HEK293 (cell line): ENCODE measurements at regions not wholly inside any gene's neighbourhood (a gene's known extent, or its start where the extent isn't known, plus 50 kb on each side); places are given as distances from the start of the nearest gene placed in this dataset.

Experiments used
- CTCF ChIA-PET: fragments of 350-600 bp; formaldehyde crosslinking; extraction: SDS; loops from one replicate; lab custom pipeline; 2021; ENCODE audit warnings: antibody characterized with exemption; lab: Yijun Ruan, JAX
- POLR2A ChIA-PET: fragments of 300-600 bp; formaldehyde crosslinking; extraction: SDS; loops from one replicate; lab custom pipeline; 2020; ENCODE audit warnings: antibody characterized with exemption, inconsistent platforms; lab: Yijun Ruan, JAX
- H3K27ac ChIP-seq: fragments of 200-500 bp; sonication (Bioruptor generic); 2 replicates; pipeline ENCODE4 v1.5.1; 2014; ENCODE audit warnings: low read depth, low read length, control low read depth, inconsistent platforms; ENCODE audit errors: extremely low read depth
- H3K36me3 ChIP-seq, 2 experiments: fragments of 200-500 bp in 1 of 2; sonication (Bioruptor generic) in 1 of 2; 1 replicate in 1 of 2; 2 replicates in 1 of 2; pipeline ENCODE4 v1.5.1; 2014 to 2017; ENCODE audit warnings: inconsistent platforms in 2 of 2, low read length in 2 of 2; ENCODE audit not compliant: control insufficient read depth in 2 of 2, insufficient read depth in 1 of 2
- H3K4me1 ChIP-seq: fragments of 200-500 bp; sonication (Bioruptor generic); 2 replicates; pipeline ENCODE4 v1.5.1; 2014; ENCODE audit warnings: mild to moderate bottlenecking, low read length, inconsistent platforms; ENCODE audit not compliant: control insufficient read depth, insufficient read depth
- H3K4me3 ChIP-seq: 2 replicates; pipeline ENCODE4 v1.5.1; 2011; ENCODE audit warnings: low read depth, mild to moderate bottlenecking, control low read depth, low read length, moderate library complexity
- H3K9me3 ChIP-seq: fragments of 200-500 bp; sonication (Bioruptor generic); 2 replicates; pipeline ENCODE4 v1.5.1; 2014; ENCODE audit warnings: low read depth, low read length, inconsistent platforms; ENCODE audit not compliant: control insufficient read depth, insufficient read depth
- EGR2 ChIP-seq: fragments of 450-650 bp; formaldehyde crosslinking; IDR thresholded peaks from 2 replicates; pipeline ENCODE4 v1.5.1; 2016; ENCODE audit warnings: low read depth, missing biosample characterization, missing genetic modification characterization
- GLI2 ChIP-seq: fragments of 450-650 bp; formaldehyde crosslinking; IDR thresholded peaks from 2 replicates; pipeline ENCODE4; 2017; ENCODE audit warnings: missing biosample characterization, missing genetic modification characterization, low read depth, borderline replicate concordance
- GLIS1 ChIP-seq: fragments of 450-650 bp; formaldehyde crosslinking; IDR thresholded peaks from 2 replicates; pipeline ENCODE4 v1.5.1; 2016; ENCODE audit warnings: missing biosample characterization, missing genetic modification characterization
- KLF17 ChIP-seq: fragments of 450-650 bp; formaldehyde crosslinking; IDR thresholded peaks from 2 replicates; pipeline ENCODE4 v1.5.1; 2016; ENCODE audit warnings: missing biosample characterization, missing genetic modification characterization
- PRDM4 ChIP-seq: fragments of 450-650 bp; formaldehyde crosslinking; IDR thresholded peaks from 2 replicates; pipeline ENCODE4 v1.5.1; 2017; ENCODE audit warnings: missing biosample characterization, missing genetic modification characterization
- PRDM6 ChIP-seq: fragments of 450-650 bp; formaldehyde crosslinking; IDR thresholded peaks from 2 replicates; pipeline ENCODE4 v1.5.1; 2017; ENCODE audit warnings: missing biosample characterization, missing genetic modification characterization
- SCRT1 ChIP-seq: fragments of 450-650 bp; formaldehyde crosslinking; IDR thresholded peaks from 2 replicates; pipeline ENCODE4 v1.5.1; 2016; ENCODE audit warnings: missing biosample characterization, missing genetic modification characterization, borderline replicate concordance
- ZNF19 ChIP-seq: fragments of 450-650 bp; formaldehyde crosslinking; IDR thresholded peaks from 2 replicates; pipeline ENCODE4; 2016; ENCODE audit warnings: missing biosample characterization, missing genetic modification characterization, low read depth
- ZNF2 ChIP-seq: fragments of 450-650 bp; formaldehyde crosslinking; IDR thresholded peaks from 2 replicates; pipeline ENCODE4 v1.5.1; 2016; ENCODE audit warnings: missing biosample characterization, missing genetic modification characterization
- ZNF214 ChIP-seq: fragments of 450-650 bp; formaldehyde crosslinking; IDR thresholded peaks from 2 replicates; pipeline ENCODE4 v1.5.1; 2017; ENCODE audit warnings: missing biosample characterization, mild to moderate bottlenecking, missing genetic modification characterization, borderline replicate concordance
- ZNF23 ChIP-seq: fragments of 450-650 bp; formaldehyde crosslinking; IDR thresholded peaks from 2 replicates; pipeline ENCODE4 v1.5.1; 2016; ENCODE audit warnings: missing biosample characterization, missing genetic modification characterization, borderline replicate concordance
- ZNF239 ChIP-seq: fragments of 450-650 bp; formaldehyde crosslinking; IDR thresholded peaks from 2 replicates; pipeline ENCODE4 v1.5.1; 2016; ENCODE audit warnings: missing biosample characterization, missing genetic modification characterization
- ZNF248 ChIP-seq: fragments of 450-650 bp; formaldehyde crosslinking; IDR thresholded peaks from 2 replicates; pipeline ENCODE4 v1.5.1; 2017; ENCODE audit warnings: missing biosample characterization, missing genetic modification characterization
- ZNF37A ChIP-seq: fragments of 450-650 bp; IDR thresholded peaks from 2 replicates; pipeline ENCODE4 v1.5.1; 2018; ENCODE audit warnings: missing biosample characterization, missing genetic modification characterization
- ZNF394 ChIP-seq: fragments of 450-650 bp; formaldehyde crosslinking; IDR thresholded peaks from 2 replicates; pipeline ENCODE4 v1.5.1; 2016; ENCODE audit warnings: missing biosample characterization, missing genetic modification characterization, mild to moderate bottlenecking, moderate library complexity, borderline replicate concordance
- ZNF48 ChIP-seq: fragments of 450-650 bp; formaldehyde crosslinking; IDR thresholded peaks from 2 replicates; pipeline ENCODE4 v1.5.1; 2016; ENCODE audit warnings: missing biosample characterization, missing genetic modification characterization
- ZNF548 ChIP-seq: fragments of 450-650 bp; formaldehyde crosslinking; IDR thresholded peaks from 2 replicates; pipeline ENCODE4 v1.5.1; 2016; ENCODE audit warnings: missing biosample characterization, missing genetic modification characterization
- ZNF596 ChIP-seq: fragments of 450-650 bp; IDR thresholded peaks from 2 replicates; pipeline ENCODE4 v1.5.0; 2018; ENCODE audit warnings: missing biosample characterization, mild to moderate bottlenecking, missing genetic modification characterization, moderate library complexity
- ZNF664 ChIP-seq: fragments of 450-650 bp; formaldehyde crosslinking; IDR thresholded peaks from 2 replicates; pipeline ENCODE4 v1.5.1; 2016; ENCODE audit warnings: missing biosample characterization, missing genetic modification characterization
- ZNF704 ChIP-seq: fragments of 450-650 bp; formaldehyde crosslinking; IDR thresholded peaks from 2 replicates; pipeline ENCODE4 v1.5.1; 2016; ENCODE audit warnings: missing biosample characterization, missing genetic modification characterization
- TF ChIP-seq, protein P1 (sequence below): fragments of 450-650 bp; formaldehyde crosslinking; IDR thresholded peaks from 2 replicates; pipeline ENCODE4 v1.5.1; 2016; ENCODE audit warnings: missing biosample characterization, missing genetic modification characterization
- TF ChIP-seq, protein P2 (sequence below): fragments of 450-650 bp; IDR thresholded peaks from 2 replicates; pipeline ENCODE4 v1.5.1; 2018; ENCODE audit warnings: missing biosample characterization, missing genetic modification characterization

DNA sequence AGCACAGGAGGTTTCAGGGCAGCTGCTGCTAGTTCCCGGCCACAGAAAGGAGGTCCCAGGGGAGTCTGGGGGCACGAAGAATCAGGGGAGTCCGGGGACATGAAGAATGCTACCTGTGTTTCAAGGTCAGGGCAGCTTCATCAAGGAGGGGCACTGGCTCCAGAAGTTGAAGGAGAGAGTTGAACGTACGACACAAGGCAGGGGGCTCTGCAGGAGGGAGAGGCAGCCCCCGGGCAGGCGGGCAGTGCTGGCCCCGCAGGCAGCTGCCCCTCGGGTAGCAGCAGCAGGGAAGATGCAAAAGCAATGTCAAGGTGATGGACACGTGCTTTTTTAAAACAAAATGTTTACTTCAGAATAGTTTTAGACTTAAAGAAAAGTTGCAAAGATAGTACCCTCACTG lies 134.7 kb upstream of the RNF32 start:
- ChIA-PET POLR2A (no interaction called here), CTCF (no interaction called here)
- Histone ChIP-seq H3K4me1 (no peaks in the 10 kb centered on the region), H3K4me3 (no peak overlapping the region), H3K27ac (no peak overlapping the region), H3K36me3 (no peaks in the 10 kb centered on the region), H3K9me3 (no peaks in the 10 kb centered on the region)
- no peak for TF ChIP-seq ZNF19
- no peak for TF ChIP-seq GLIS1

DNA sequence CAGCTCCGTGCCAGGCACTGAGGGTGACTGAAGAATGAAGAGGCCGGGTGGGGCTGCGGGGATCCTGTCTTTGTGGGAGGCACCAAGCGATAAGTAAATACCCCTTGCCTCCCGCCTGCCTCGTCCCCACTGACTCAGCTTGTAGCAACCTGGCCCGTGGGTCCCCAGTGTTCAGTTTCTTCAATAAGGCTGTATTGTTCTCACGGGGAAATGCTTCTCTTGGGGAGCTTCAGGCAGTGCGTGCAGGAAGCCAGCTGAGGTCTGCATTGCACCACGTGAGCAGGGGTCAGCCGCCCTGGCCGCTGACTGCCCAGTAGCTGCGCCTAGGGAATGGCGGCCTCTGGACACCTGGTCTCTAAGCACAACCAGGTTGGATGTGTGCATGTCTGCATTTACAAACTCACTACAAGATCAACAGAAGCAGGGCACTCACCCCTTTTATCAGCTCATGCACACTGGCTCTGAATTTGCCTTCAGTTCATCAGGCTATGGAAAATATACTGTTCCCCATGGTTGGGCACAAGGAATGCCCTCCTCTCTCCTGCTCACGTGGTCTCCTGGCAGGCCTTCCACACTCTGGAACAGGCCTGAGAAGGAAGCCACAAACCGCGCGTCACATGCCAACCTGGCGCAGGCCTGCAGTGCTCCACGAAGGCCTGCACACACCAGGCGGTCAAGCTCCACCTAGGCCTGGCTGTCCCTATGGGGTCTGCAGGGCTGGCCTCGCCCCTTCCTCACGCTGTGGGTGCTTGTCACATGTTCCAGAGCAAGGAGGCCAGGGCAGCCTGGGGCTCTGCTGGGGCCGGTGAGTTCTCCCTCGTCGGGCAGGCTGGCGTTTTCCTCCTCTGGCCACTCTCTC lies 135.7 kb upstream of the RNF32 start:
- Histone ChIP-seq H3K36me3 (no peaks in the 10 kb centered on the region), H3K4me1 (no peaks in the 10 kb centered on the region), H3K9me3 (no peaks in the 10 kb centered on the region), H3K4me3 (no peak overlapping the region), H3K27ac (no peak overlapping the region)
- TF ChIP-seq, protein P1, sequence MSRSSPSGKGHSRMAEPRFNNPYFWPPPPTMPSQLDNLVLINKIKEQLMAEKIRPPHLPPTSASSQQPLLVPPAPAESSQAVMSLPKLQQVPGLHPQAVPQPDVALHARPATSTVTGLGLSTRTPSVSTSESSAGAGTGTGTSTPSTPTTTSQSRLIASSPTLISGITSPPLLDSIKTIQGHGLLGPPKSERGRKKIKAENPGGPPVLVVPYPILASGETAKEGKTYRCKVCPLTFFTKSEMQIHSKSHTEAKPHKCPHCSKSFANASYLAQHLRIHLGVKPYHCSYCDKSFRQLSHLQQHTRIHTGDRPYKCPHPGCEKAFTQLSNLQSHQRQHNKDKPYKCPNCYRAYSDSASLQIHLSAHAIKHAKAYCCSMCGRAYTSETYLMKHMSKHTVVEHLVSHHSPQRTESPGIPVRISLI (tag by site-specific recombination) = no peak
- no peak for TF ChIP-seq ZNF596 (tag by site-specific recombination)
- no peak for TF ChIP-seq ZNF394 (tag by site-specific recombination)
- no peak for TF ChIP-seq KLF17
- no peak for TF ChIP-seq ZNF548 (tag by site-specific recombination)
- TF ChIP-seq ZNF2 (tag by site-specific recombination) = no peak
- no peak for TF ChIP-seq SCRT1
- TF ChIP-seq ZNF248 = no peak
- TF ChIP-seq ZNF23 (tag by site-specific recombination) = no peak
- TF ChIP-seq ZNF664 (tag by site-specific recombination) = no peak
- no peak for TF ChIP-seq PRDM6 (tag by site-specific recombination)
- no peak for TF ChIP-seq ZNF239 (tag by site-specific recombination)
- no peak for TF ChIP-seq ZNF214 (tag by site-specific recombination)
- ChIA-PET CTCF (no interaction called here), POLR2A (no interaction called here)

GRCh38 chr7:156504006-156504405 lies 136.6 kb upstream of the RNF32 start:
- H3K36me3 ChIP-seq = no peaks in the 10 kb centered on the region
- no peak overlapping the region for H3K4me3 ChIP-seq
- no peaks in the 10 kb centered on the region for H3K4me1 ChIP-seq
- ChIA-PET POLR2A (no interaction called here), CTCF (no interaction called here)
- no peaks in the 10 kb centered on the region for H3K9me3 ChIP-seq
- H3K27ac ChIP-seq = no peak overlapping the region
- TF ChIP-seq EGR2 (tag by site-specific recombination) = no peak
- TF ChIP-seq, protein P2, sequence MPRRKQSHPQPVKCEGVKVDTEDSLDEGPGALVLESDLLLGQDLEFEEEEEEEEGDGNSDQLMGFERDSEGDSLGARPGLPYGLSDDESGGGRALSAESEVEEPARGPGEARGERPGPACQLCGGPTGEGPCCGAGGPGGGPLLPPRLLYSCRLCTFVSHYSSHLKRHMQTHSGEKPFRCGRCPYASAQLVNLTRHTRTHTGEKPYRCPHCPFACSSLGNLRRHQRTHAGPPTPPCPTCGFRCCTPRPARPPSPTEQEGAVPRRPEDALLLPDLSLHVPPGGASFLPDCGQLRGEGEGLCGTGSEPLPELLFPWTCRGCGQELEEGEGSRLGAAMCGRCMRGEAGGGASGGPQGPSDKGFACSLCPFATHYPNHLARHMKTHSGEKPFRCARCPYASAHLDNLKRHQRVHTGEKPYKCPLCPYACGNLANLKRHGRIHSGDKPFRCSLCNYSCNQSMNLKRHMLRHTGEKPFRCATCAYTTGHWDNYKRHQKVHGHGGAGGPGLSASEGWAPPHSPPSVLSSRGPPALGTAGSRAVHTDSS (tag by site-specific recombination) = no peak
- TF ChIP-seq ZNF48 (tag by site-specific recombination) = no peak
- no peak for TF ChIP-seq PRDM4
- TF ChIP-seq GLI2 (tag by site-specific recombination) = no peak
- TF ChIP-seq ZNF37A (tag by site-specific recombination) = no peak
- no peak for TF ChIP-seq ZNF704 (tag by site-specific recombination)
